ENCODE measurements at regions not wholly inside any gene's neighbourhood (a gene's known extent, or its start where the extent isn't known, plus 50 kb on each side); places are given as distances from the start of the nearest gene placed in this dataset.

- TF ChIP-seq CTCF (IDR thresholded peaks at IDR 0.05) (no peak), EP300 (IDR thresholded peaks at IDR 0.05) (no peak)
Observed at GRCh38 chr13:87107651-87108050, 563.5 kb upstream of the SLITRK5 start.

Data from ovary (tissue), 3 donors.